Activated T-cell treated with anti-CD3 and anti-CD28 coated beads, Interleukin-2, amount 50 U/mL, for 24 hours (primary cell): ENCODE measurements at regions not wholly inside any gene's neighbourhood (a gene's known extent, or its start where the extent isn't known, plus 50 kb on each side); places are given as distances from the start of the nearest gene placed in this dataset.

ENCODE experiments used
- DNase-seq: peaks from one replicate; pipeline ENCODE4 v3.0.0-alpha.2; 2020
- H3K27ac Mint-ChIP-seq: 2 replicates; pipeline ENCODE4 v1.8.0; 2020; ENCODE audit warnings: mild to moderate bottlenecking, mixed read lengths
- H3K27me3 Mint-ChIP-seq: 2 replicates; pipeline ENCODE4 v1.8.0; 2020; ENCODE audit warnings: mixed read lengths
- H3K36me3 Mint-ChIP-seq: 2 replicates; pipeline ENCODE4 v1.8.0; 2020; ENCODE audit warnings: low read depth, mixed read lengths
- H3K4me1 Mint-ChIP-seq: 2 replicates; pipeline ENCODE4 v1.8.0; 2020; ENCODE audit warnings: low read depth, mixed read lengths
- H3K4me3 Mint-ChIP-seq: 2 replicates; pipeline ENCODE4 v1.8.0; 2020; ENCODE audit warnings: mild to moderate bottlenecking, moderate library complexity, mixed read lengths
- H3K9me3 Mint-ChIP-seq: 2 replicates; pipeline ENCODE4 v1.8.0; 2020; ENCODE audit warnings: mixed read lengths

- no peaks in the 10 kb centered on the region for H3K36me3 Mint-ChIP-seq
- H3K27me3 Mint-ChIP-seq, result no peaks in the 10 kb centered on the region
- DNase-seq, result no peak
- H3K4me3 Mint-ChIP-seq, result no peak overlapping the region
- H3K4me1 Mint-ChIP-seq, result no peaks in the 10 kb centered on the region
- no peak overlapping the region for H3K27ac Mint-ChIP-seq
- peaks cover 11% of the 10 kb centered on the region for H3K9me3 Mint-ChIP-seq
These were observed 507.0 kb downstream of the PPARGC1A start for GRCh38 chr4:23382879-23383278.

- Mint-ChIP-seq H3K4me1 (peaks cover 4% of the 10 kb centered on the region), H3K36me3 (no peaks in the 10 kb centered on the region), H3K4me3 (no peak overlapping the region), H3K9me3 (peaks cover 7% of the 10 kb centered on the region), H3K27ac (no peak overlapping the region), H3K27me3 (no peaks in the 10 kb centered on the region)
- no peak for DNase-seq
These were observed 515.6 kb downstream of the PPARGC1A start for GRCh38 chr4:23374259-23374658.

GRCh38 chr4:23373261-23373660, 516.6 kb downstream of the PPARGC1A start:
- Mint-ChIP-seq H3K27me3 (no peaks in the 10 kb centered on the region), H3K27ac (no peak overlapping the region), H3K36me3 (no peaks in the 10 kb centered on the region), H3K4me3 (no peak overlapping the region), H3K4me1 (peaks cover 4% of the 10 kb centered on the region), H3K9me3 (peaks cover 5% of the 10 kb centered on the region)
- no peak for DNase-seq

- Mint-ChIP-seq H3K27ac (no peak overlapping the region), H3K4me1 (peaks cover 4% of the 10 kb centered on the region), H3K36me3 (no peaks in the 10 kb centered on the region), H3K9me3 (no peaks in the 10 kb centered on the region), H3K4me3 (no peak overlapping the region), H3K27me3 (no peaks in the 10 kb centered on the region)
- no peak for DNase-seq
These were observed 518.3 kb downstream of the PPARGC1A start for GRCh38 chr4:23371533-23371932.

GRCh38 chr4:23369331-23369730, 520.5 kb downstream of the PPARGC1A start:
- Mint-ChIP-seq H3K4me1 (peaks cover 4% of the 10 kb centered on the region), H3K9me3 (no peaks in the 10 kb centered on the region), H3K27ac (no peak overlapping the region), H3K36me3 (no peaks in the 10 kb centered on the region), H3K27me3 (no peaks in the 10 kb centered on the region), H3K4me3 (no peak overlapping the region)
- DNase-seq, result no peak

- Mint-ChIP-seq H3K4me3 (no peak overlapping the region), H3K9me3 (no peaks in the 10 kb centered on the region), H3K36me3 (no peaks in the 10 kb centered on the region), H3K27me3 (no peaks in the 10 kb centered on the region), H3K4me1 (peaks cover under 1% of the 10 kb centered on the region), H3K27ac (no peak overlapping the region)
- no peak for DNase-seq
These were observed 521.7 kb downstream of the PPARGC1A start for GRCh38 chr4:23368081-23368697.

- Mint-ChIP-seq H3K36me3 (no peaks in the 10 kb centered on the region), H3K9me3 (no peaks in the 10 kb centered on the region), H3K4me3 (no peak overlapping the region), H3K4me1 (no peaks in the 10 kb centered on the region), H3K27me3 (no peaks in the 10 kb centered on the region), H3K27ac (no peak overlapping the region)
- no peak for DNase-seq
These were observed 523.3 kb downstream of the PPARGC1A start for GRCh38 chr4:23366557-23366906.

GRCh38 chr4:23365871-23366556, 523.8 kb downstream of the PPARGC1A start:
- Mint-ChIP-seq H3K9me3 (no peaks in the 10 kb centered on the region), H3K27me3 (no peaks in the 10 kb centered on the region)

GRCh38 chr4:23365086-23365485, 524.8 kb downstream of the PPARGC1A start:
- H3K27ac Mint-ChIP-seq, result no peak overlapping the region

More at GRCh38 chr4:23365871-23366556, 523.8 kb downstream of the PPARGC1A start:
- no peak for DNase-seq
- Mint-ChIP-seq H3K27ac (no peak overlapping the region), H3K4me1 (no peaks in the 10 kb centered on the region), H3K36me3 (no peaks in the 10 kb centered on the region), H3K4me3 (no peak overlapping the region)

GRCh38 chr4:23364167-23364566, 525.7 kb downstream of the PPARGC1A start:
- Mint-ChIP-seq H3K36me3 (no peaks in the 10 kb centered on the region), H3K4me1 (no peaks in the 10 kb centered on the region), H3K4me3 (no peak overlapping the region), H3K27me3 (no peaks in the 10 kb centered on the region), H3K27ac (no peak overlapping the region), H3K9me3 (no peaks in the 10 kb centered on the region)
- DNase-seq, result no peak

More at GRCh38 chr4:23365086-23365485, 524.8 kb downstream of the PPARGC1A start:
- no peak for DNase-seq
- H3K36me3 Mint-ChIP-seq, result no peaks in the 10 kb centered on the region
- H3K27me3 Mint-ChIP-seq, result no peaks in the 10 kb centered on the region
- no peaks in the 10 kb centered on the region for H3K9me3 Mint-ChIP-seq
- H3K4me1 Mint-ChIP-seq, result no peaks in the 10 kb centered on the region
- no peak overlapping the region for H3K4me3 Mint-ChIP-seq

- Mint-ChIP-seq H3K9me3 (no peaks in the 10 kb centered on the region), H3K27ac (no peak overlapping the region), H3K36me3 (no peaks in the 10 kb centered on the region), H3K4me3 (no peak overlapping the region), H3K27me3 (no peaks in the 10 kb centered on the region), H3K4me1 (no peaks in the 10 kb centered on the region)
- DNase-seq, result no peak
These were observed 528.4 kb downstream of the PPARGC1A start for GRCh38 chr4:23361453-23361852.

- no peak overlapping the region for H3K27ac Mint-ChIP-seq
- H3K27me3 Mint-ChIP-seq, result no peaks in the 10 kb centered on the region
- no peaks in the 10 kb centered on the region for H3K9me3 Mint-ChIP-seq
- no peak for DNase-seq
- no peaks in the 10 kb centered on the region for H3K4me1 Mint-ChIP-seq
- H3K36me3 Mint-ChIP-seq, result no peaks in the 10 kb centered on the region
- H3K4me3 Mint-ChIP-seq, result no peak overlapping the region
These were observed 529.1 kb downstream of the PPARGC1A start for GRCh38 chr4:23360718-23361117.

GRCh38 chr4:23355258-23355657, 534.6 kb downstream of the PPARGC1A start:
- no peak for DNase-seq
- no peaks in the 10 kb centered on the region for H3K36me3 Mint-ChIP-seq
- no peaks in the 10 kb centered on the region for H3K9me3 Mint-ChIP-seq
- H3K27ac Mint-ChIP-seq, result no peak overlapping the region
- no peak overlapping the region for H3K4me3 Mint-ChIP-seq
- H3K4me1 Mint-ChIP-seq, result no peaks in the 10 kb centered on the region
- H3K27me3 Mint-ChIP-seq, result no peaks in the 10 kb centered on the region

GRCh38 chr4:23353200-23353599, 536.6 kb downstream of the PPARGC1A start:
- no peak overlapping the region for H3K27ac Mint-ChIP-seq
- H3K4me1 Mint-ChIP-seq, result no peaks in the 10 kb centered on the region
- H3K27me3 Mint-ChIP-seq, result no peaks in the 10 kb centered on the region
- H3K4me3 Mint-ChIP-seq, result no peak overlapping the region
- no peaks in the 10 kb centered on the region for H3K9me3 Mint-ChIP-seq
- DNase-seq, result no peak
- H3K36me3 Mint-ChIP-seq, result no peaks in the 10 kb centered on the region

- Mint-ChIP-seq H3K27ac (no peak overlapping the region), H3K36me3 (no peaks in the 10 kb centered on the region), H3K9me3 (no peaks in the 10 kb centered on the region), H3K27me3 (no peaks in the 10 kb centered on the region), H3K4me3 (no peak overlapping the region), H3K4me1 (no peaks in the 10 kb centered on the region)
- DNase-seq, result no peak
These were observed 540.9 kb downstream of the PPARGC1A start for GRCh38 chr4:23348789-23349498.
